ENCODE measurements at regions not wholly inside any gene's neighbourhood (a gene's known extent, or its start where the extent isn't known, plus 50 kb on each side); places are given as distances from the start of the nearest gene placed in this dataset.
"Not testable (repeated sequence)": the region's sequence is repeated elsewhere in the genome, so short reads cannot be mapped to it uniquely, and the experiment has no call there.

DNA sequence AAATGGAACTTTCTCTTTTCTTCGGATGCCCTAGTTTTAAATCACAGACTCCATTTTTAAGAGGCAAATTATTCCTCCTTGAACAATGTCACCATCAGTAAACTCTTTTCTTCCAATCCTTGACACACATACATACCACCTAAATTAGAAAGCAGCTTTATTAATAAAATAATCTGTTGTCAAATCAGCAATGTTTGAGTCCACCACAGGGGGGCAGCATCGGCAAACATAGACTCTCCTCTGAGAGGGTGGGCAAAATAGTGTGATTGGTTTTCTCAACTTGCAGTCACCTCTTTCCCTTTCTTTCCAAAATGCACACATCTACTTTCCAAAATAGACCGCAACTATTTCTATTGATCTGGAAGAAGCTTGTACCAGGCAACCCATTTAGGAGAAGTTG lies 438.4 kb upstream of the OR4E1 start:
- DNase-seq (ENCODE audit: low spot score) (peak; percentile 26), FAIRE-seq (no peak)

DNA sequence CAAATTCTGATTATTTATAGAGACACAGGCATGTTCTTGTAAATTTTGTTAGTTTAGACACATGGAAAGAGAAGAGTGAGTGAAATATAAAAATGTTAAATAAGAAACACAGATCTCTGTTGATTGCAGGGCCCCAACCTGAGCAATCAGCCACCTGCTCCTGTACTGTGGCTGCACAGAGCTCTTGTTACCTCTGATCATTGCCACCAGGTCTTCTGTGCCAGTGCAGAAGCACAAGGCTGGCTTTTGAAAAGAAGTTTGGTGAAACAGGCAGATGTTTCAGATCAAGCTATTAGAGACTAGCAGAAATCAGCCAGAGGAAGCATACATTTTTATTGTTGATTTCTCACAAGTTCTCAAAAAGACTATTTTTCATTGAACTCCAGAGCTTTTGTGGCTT lies 434.1 kb upstream of the OR4E1 start:
- DNase-seq (ENCODE audit: low spot score) (no peak), FAIRE-seq (no peak)

DNA sequence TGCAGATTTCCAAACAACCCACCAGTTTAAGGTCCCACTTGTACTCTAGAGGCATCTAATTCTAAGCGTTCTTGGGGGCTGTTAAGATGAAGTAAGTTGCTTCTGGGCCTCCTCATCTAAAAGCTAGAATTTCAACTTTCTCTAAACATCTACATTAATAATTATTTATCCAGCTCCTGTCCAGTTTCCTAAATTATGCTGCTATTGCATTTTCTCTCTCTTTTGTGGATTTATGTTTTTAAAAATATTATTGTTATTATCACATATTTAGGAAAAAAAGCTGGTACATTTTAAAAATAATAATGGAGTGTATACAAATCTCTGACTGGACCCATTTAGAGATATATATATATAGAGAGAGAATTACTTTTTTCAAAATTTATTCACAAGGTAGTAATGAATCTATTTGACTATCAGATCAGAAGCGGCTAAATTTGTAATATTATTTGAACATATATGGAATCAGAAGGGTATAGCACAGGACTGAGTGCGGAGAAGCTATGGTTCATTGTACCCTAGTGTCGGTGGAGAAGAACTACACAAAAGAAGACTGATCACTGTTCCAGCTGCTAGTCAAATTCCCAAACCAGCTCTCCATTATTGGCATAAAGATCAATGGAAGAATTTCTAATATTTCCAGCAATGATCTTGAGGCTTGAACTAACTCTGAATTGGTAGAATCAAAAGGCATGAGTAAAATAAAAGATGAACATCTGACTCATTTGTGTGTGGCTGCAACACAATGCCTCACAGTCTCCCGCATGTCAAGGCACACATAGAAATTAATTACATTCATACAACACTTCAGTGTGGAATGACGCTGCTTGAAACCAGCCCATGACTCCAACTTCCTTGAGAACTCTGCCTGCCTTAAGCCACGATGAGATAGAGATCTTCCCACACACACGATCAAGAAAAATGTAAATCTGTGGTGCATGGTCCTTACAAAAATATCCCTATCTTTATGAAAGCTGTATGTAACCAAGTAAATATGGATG lies 433.4 kb upstream of the OR4E1 start:
- FAIRE-seq (no peak), DNase-seq (ENCODE audit: low spot score) (no peak)

DNA sequence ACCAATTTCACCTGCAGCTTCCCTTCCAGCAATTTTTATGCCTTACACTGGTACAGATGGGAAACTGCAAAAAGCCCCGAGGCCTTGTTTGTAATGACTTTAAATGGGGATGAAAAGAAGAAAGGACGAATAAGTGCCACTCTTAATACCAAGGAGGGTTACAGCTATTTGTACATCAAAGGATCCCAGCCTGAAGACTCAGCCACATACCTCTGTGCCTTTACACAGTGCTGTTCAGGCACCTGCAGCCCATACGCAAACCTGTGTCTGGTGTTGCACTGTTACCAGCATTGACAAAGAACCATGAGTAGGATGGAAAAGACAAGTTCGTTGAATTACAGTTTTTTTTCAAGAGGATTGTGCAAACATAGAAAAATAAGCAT lies 432.0 kb upstream of the OR4E1 start:
- no peak for DNase-seq (ENCODE audit: low spot score)
- FAIRE-seq, result no peak

DNA sequence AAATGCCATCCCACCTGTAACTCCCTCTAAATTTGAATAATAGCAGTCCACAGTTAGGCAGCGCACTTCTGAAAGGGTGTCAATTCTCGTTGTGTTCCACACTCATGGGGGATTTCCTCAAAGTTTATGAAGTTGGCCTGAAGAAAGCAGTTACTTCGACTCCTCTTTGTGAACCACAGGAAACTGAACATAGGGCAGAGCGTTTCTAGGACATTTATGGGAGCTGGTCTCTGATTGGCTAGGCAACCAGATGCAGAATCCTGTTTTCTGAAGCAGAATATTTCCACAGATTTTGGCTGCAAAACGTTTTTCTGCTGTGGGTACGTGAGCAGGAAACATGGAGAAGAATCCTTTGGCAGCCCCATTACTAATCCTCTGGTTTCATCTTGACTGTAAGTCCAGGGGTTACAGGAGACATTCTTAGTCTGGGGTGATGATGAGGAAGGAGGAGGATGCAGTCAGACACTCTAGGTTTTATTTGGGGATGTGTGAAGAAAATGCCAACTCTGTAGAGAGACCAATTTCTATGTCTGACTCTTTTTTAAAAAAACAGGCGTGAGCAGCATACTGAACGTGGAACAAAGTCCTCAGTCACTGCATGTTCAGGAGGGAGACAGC lies 431.5 kb upstream of the OR4E1 start:
- no peak for FAIRE-seq
- DNase-seq (ENCODE audit: low spot score), result no peak

DNA sequence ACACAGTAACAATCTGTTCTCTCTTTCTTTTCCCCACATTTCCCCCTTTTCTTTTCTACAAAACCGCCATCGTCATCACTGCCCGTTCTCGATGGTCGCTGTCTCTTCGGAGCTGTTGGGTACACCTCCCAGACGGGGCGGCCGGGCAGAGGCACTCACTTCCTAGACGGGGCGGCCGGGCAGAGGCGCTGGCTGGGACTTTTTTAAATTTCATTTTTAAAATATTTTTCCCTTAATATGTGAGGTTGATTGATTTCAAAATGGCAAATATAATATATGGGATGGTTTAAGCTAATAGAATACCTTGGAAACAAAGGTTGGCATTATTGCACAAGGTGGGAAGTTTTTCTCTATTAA lies 427.1 kb upstream of the OR4E1 start:
- not testable (repeated sequence) for DNase-seq (ENCODE audit: low spot score); FAIRE-seq

DNA sequence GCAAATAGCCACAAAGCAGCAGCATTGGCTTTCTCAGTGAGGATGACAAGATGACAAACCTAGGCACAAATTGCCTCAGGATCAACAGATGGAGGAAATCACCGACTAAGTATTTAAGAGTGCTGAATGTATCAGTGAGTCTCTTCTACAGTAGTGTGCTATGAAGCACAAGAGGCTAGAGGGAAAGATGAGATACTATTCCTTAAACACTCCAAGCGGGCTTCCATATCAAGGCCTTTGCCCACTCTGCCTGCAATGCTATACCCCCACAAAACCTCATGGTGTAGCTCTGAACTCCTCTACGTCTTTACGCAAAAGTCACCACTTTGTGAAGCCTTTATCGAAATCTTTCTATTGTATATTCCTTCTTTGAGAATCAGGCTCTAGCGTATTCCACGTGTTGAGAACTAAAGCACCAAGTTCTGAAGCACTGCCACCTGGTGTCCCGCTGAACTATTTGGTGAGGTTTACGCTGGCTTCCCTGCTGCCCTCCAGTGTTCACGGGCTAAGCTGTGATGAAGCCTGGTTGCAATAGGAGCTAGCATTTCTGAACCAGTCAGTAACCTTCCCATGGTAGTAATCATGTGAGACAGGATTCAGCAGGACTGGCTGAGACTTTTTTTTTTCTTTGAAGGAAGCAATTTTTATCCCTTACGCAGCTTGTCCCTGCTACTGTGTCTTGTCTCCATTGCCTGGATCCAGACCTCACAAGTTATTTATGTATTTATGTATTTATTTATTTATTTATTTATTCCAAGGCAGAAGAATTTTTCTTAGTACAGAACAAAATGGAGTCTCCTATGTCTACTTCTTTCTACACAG lies 426.5 kb upstream of the OR4E1 start:
- peak; percentile 77 for DNase-seq (ENCODE audit: low spot score)
- no peak for FAIRE-seq

DNA sequence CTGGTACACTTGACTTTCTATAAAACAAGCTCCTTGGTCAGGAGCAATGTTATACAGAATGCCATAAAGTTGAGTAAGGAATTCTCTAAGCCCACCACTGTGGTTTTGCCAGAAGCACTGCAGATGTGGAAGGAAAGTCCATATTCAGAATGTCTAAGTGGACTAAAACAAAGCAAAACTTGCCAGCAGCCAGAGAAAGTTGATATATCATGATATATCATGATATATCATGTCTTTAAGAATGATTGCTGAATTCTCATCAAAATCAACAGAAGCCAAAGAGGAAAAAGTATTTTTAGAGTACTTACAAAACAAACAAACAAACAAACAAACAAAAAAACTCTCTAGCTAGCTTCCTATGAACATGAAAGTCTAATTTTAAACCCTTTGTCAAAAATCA lies 424.8 kb upstream of the OR4E1 start:
- DNase-seq (ENCODE audit: low spot score), result no peak

DNA sequence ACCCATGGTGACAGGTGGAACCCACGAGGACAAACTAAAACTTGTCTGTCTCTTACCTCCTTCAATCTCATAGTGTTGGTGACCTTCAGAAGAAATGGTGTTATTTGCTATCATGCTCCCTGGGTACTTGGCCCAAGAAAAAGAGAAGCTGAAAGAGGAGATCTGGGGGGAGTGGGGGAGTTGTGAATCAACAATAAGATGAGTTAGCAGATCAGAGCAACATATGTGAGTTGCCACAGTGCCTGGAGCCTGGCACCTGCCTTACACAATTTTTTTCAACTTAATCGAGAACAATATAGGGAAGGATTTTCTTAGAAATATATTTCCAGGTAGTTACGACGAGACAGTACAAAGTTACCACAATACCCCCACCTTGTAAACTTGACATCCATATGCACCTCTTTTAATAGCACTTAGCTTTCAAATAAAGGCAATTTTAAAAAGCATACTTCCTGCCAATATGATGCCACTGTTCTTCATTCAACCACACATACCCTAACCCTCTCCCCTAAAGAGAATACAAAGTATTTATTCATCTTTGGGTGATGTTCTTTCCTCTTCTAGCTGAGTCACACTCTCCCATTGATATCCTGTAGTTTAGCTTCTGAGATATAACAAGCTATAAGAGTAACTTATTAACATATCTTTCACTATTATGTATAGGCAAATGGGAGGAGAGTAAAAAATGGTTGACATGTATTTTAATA lies 424.1 kb upstream of the OR4E1 start:
- no peak for FAIRE-seq
- no peak for DNase-seq (ENCODE audit: low spot score)

More for the DNA sequence above, 424.8 kb upstream of the OR4E1 start:
- FAIRE-seq, result no peak

DNA sequence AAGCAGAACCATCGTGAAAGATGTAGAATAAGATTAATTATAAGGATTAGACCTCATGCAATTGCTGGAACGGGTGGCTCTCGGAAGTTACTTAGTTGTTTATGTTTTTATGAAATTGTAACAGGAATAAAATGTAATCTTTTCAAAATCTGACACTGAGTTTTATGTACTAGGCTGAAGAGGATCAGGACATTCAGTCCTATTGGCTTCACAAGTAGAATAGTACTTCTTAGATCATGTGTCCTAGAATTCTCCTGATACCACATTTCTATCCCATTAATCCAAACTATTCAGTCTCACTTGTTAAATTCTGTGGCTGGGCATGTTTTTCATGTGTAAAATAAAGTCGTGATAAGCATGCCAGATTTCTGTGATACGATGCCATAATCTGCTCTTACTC lies 423.5 kb upstream of the OR4E1 start:
- FAIRE-seq (no peak), DNase-seq (ENCODE audit: low spot score) (no peak)

DNA sequence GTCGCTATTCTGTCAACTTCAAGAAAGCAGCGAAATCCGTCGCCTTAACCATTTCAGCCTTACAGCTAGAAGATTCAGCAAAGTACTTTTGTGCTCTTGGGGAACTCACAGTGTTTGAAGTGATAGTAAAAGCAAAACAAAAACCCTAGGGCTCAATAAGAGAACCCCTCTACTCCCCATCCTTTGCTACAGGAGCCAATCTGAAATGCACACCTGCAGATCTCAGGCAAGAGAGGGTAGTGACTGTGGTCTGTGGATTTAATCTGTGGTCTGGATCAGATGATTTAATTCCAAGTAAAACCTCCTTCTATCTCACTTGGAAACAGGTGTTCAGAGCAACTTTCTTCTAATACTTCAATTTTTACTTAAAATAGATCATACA lies 422.9 kb upstream of the OR4E1 start:
- no peak for FAIRE-seq

DNA sequence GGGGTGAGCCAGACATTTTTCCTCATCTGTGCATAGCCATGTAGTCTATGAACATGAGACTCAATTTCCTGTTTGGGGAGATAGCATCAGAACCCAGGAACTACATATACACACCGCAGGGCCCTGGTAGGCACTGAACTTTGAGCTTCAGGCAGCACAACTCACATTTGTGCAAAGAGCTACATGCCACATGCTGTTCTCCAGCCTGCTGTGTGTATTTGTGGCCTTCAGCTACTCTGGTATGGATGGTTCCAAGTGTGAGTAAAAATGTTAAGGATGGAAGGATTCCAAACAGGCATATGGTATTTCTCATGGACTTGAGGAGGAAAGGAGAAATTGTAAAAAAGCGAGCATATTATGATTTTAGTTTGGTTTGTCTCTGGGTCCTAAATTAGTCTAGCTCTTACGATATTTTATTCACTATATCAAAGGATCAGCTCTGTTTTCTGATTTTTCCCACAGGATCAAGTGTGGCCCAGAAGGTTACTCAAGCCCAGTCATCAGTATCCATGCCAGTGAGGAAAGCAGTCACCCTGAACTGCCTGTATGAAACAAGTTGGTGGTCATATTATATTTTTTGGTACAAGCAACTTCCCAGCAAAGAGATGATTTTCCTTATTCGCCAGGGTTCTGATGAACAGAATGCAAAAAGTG lies 422.4 kb upstream of the OR4E1 start:
- DNase-seq (ENCODE audit: low spot score) (no peak), FAIRE-seq (no peak)

More for the DNA sequence above, 422.9 kb upstream of the OR4E1 start:
- DNase-seq (ENCODE audit: low spot score), result no peak

DNA sequence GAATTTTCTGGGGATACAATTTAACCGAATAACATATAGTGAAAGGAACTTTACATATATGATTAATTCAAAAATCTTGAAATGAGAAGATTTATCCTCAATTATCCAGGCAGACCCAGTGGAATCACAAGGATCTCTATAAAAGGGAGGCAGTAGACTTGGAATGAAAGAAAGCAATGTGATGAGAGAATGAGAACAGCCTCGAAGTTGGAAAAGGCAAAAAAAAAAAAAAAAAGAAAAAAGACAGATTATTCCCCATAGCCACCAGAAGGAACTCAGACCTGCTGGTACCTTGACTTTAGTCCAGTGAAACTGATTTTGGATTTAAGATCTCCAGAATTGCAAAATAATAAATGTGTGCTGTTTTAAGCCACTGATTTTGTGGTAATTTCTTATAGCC lies 416.3 kb upstream of the OR4E1 start:
- DNase-seq (ENCODE audit: low spot score), result no peak
- no peak for FAIRE-seq

DNA sequence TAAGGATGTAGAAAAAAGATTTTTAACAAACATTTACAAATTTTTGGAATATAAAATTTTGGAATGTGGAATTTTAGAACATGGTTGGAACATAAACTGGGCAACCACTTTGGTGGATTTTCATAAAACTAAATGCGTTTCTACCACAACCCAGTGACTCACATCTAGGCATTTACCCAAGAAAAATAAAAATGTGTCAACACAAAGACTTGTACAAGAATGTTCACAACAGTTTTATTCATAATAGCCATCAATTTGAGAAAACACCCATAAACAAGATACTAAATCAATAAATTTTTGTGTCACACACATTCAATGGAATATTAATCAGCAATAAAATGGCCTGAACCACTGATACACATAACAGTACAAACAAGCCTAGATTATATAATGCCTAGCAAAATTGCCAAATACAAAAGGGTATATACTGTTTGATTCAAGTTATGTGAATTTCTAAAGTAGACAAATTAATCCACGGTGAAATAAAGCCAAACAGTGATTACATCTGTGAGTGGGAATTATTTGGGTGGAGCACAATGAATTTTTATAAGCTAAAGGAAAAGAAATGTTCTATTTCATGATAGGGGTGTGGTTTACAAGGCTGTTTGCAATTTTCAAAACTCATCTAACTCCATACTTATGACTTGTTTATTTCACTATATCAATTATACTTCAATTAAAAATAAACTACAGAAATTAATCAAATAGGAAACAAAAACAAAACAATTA lies 415.2 kb upstream of the OR4E1 start:
- DNase-seq (ENCODE audit: low spot score), result no peak
- no peak for FAIRE-seq

DNA sequence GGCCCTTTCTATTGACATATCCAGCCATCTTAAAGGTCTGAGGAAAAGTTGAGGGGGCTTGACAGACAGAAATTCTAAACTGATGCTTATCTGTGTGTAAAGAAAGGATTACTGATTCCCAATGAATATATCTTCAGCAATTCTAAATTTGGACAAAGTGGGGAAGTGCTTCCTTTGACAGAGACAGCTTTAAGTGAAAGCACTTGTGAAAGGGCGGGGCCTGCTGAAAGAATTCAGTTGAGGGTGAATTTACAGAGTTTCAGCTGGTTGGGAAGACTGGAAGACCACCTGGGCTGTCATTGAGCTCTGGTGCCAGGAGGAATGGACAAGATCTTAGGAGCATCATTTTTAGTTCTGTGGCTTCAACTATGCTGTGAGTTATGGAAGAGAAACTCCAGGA lies 412.5 kb upstream of the OR4E1 start:
- FAIRE-seq (no peak), DNase-seq (ENCODE audit: low spot score) (no peak)

DNA sequence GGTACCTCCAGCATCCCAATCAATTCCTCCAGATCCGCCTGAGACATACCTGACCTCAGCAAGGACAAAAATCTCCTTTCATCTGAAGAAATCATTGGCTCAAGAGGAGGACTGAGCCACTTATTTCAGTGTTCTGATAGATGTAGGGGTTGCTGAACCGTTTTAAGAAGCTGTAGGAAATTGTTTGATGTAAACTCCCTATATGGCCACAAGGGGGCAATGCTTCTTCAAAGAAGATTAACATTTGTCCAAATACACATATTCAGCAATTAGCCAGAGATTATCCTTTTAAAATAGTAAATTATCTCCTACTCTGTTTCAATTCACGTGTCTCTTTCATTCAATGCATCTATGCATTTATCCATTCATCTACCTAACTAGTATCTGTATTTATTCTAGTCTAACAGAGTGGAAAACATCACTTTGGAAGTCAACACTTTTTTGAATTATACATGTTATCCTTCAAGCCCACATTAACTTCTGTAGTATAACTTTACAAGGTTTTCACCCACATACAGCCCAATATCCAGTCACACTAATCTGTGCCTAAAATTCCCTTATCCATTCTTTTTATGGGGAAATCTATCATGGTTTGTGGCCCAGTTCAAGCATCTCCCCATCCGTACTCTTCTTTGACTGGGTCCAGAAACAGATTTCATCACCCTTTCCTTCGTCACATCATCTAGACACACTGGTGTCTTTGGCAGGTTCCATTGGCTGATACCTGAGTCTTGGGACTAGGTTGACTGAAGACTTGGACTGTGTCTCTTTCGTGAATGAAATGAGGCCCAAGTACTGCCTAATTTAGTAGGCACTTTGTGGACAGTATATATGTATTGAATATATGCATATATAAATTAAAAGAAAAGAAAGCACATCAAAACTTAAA lies 411.0 kb upstream of the OR4E1 start:
- no peak for FAIRE-seq
- DNase-seq (ENCODE audit: low spot score), result peak; percentile 35

DNA sequence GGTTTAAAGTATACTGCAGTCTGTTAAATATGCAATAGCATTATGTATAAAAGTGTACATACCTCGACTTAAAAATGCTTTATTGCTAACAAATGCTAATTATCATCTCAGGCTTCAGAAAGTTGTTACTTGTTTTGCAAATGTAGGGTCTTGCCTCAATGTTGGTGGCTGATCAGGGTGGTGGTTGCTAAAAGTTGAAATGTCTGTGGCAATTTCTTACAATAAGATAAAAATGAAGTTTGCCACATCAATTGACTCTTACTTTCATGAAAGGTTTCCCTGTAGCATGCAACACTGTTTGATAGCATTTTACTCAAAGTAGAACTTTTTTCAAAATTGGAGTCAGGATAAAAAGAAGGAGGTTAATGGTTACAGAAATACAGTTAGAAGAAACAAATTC lies 407.7 kb upstream of the OR4E1 start:
- DNase-seq (ENCODE audit: low spot score), result no peak
- no peak for FAIRE-seq

DNA sequence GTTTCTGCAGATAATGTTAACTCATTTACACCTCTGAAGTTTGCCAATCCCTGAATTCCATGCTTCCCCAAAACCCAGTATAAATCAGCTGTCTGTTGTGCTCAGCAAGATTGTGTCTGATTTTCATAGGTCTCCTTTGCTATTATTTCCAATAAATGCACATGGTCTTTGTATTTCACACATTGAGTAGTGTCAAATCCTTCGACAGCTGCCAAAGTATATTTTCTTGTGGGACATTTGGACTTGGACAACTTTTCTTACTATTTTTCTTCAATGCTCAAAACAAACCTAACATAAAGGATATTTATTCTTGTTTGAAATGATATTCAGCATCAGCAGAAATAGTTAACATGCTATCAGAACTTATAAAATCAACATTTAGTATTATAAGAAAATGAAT lies 406.1 kb upstream of the OR4E1 start:
- DNase-seq (ENCODE audit: low spot score), result no peak
- no peak for FAIRE-seq

DNA sequence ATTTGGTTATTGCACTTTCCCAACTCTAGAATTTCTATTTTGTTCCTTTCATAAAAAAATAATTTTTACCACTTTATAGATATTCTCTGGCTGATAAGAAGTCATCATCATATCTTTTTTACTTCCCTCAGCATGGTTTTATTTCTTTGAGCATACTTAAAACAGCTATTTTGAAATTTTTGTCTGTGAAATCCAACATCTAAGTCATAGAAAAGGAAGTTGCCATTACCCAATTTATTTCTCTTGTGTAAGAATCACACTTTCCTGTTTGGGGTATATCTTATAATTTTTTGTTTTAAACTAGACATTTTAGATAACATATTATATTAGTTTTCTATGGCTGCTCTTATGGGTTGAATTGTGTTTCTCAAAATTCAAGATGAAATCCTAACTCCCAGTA lies 400.2 kb upstream of the OR4E1 start:
- no peak for DNase-seq (ENCODE audit: low spot score)
- no peak for FAIRE-seq
